ENCODE measurements at regions not wholly inside any gene's neighbourhood (a gene's known extent, or its start where the extent isn't known, plus 50 kb on each side); places are given as distances from the start of the nearest gene placed in this dataset.

- TF ChIP-seq POLR2AphosphoS5 (IDR thresholded peaks at IDR 0.05; ENCODE audit: low read length), result no peak
These were observed 300.7 kb upstream of the DAB1 start (continued) for GRCh38 chr1:57724535-57724934.

DNA sequence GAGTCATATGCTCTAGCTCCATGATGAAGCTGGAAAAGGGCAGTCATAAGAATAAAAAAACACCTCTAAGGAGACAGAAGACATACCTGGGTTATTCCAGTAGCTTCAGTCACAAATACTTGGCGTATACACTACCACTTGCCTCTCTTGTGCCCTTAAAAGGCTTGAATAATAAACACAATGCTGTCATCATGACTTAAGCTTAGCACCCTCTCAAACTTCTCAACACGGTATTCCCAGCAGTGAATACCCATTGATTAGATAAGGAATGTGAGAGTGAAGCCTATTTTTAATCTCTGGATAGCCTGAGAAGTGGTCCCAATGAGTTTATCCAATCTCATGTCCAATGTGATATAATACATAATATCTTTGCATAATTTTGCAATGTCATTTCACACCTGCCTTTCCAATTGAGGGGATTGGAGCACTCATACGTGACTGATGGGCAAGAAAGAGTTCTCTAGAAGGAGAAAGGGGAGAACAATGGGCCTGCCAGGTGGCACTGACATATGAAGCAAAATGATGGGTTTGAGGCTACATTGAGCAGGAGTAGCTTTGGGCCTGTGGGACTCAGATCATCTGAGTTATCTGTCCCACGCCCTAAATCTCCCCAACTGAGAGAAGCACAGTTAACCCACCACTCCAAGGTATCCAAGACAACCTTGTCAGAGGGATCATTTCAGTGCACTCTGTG, 298.6 kb upstream of the DAB1 start:
- Histone ChIP-seq H3K4me3 (no peak overlapping the region), H3K27me3 (replicated peaks in 1 of 2; ENCODE audit: control insufficient read depth in 2 of 2, insufficient read depth in 2 of 2, low read length in 1 of 2) (no peaks in the 10 kb centered on the region; a peak in 1 of 4 replicates), H4K20me1 (ENCODE audit: control insufficient read depth, insufficient read depth) (no peaks in the 10 kb centered on the region), H3K9ac (ENCODE audit: control insufficient read depth, insufficient read depth, low read length) (no peak overlapping the region), H3K4me1 (ENCODE audit: control insufficient read depth, insufficient read depth, low read length) (no peaks in the 10 kb centered on the region), H3K36me3 (ENCODE audit: control insufficient read depth in 2 of 2, insufficient read depth in 2 of 2, low read length in 1 of 2) (no peaks in the 10 kb centered on the region), H2AFZ (ENCODE audit: control insufficient read depth, low read depth, low read length) (no peak overlapping the region), H3K4me2 (ENCODE audit: control insufficient read depth, insufficient read depth) (no peak overlapping the region), H3K27ac (ENCODE audit: control insufficient read depth, insufficient read depth) (no peak overlapping the region), H3K9me3 (replicated peaks; ENCODE audit: control insufficient read depth, insufficient read depth, low read length) (no peaks in the 10 kb centered on the region), H3K79me2 (ENCODE audit: control insufficient read depth, insufficient read depth, low read length) (no peaks in the 10 kb centered on the region)
- in situ Hi-C loops (cut with MboI) (no loop called here), intact Hi-C loops (cut with micrococcal nuclease; ENCODE audit: unreplicated experiment) (no loop called here)
- RAD21 ChIA-PET (ENCODE audit: unreplicated experiment), result no interaction called here
- ATAC-seq (no peak), DNase-seq (ENCODE audit: low read depth, low spot score) (no peak), FAIRE-seq (no peak)
- POLR2A ChIA-PET, result no interaction called here
- SMC1A ChIA-PET (ENCODE audit: uncharacterized antibody, unreplicated experiment), result no interaction called here
- BruUV-seq (replicated peaks), result no TSS peak
- CTCF ChIA-PET, result interaction anchor here (0.6 kb wide), 1 partner anchor 10 kb away, joined by 3 read pairs; no protein-coding TSS in a partner anchor
- TF ChIP-seq MYC (IDR thresholded peaks at IDR 0.05; ENCODE audit: insufficient read depth, insufficient read length, insufficient replicate concordance, low read length, severe bottlenecking) (no peak), CTCF (IDR thresholded peaks at IDR 0.05 in 2 of 3, conservative IDR thresholded peaks at IDR 0.05 in 1 of 3; ENCODE audit: control insufficient read depth in 2 of 3, extremely low read depth in 1 of 3, insufficient read depth in 1 of 3, low read depth in 3 of 3, low read length in 3 of 3) (no peak), JUND (IDR thresholded peaks at IDR 0.05; ENCODE audit: low read depth, low read length) (no peak), RELA (IDR thresholded peaks at IDR 0.05; ENCODE audit: borderline replicate concordance, partially characterized antibody) (no peak), JUNB (IDR thresholded peaks at IDR 0.05) (no peak), EZH2 (IDR thresholded peaks at IDR 0.05; ENCODE audit: borderline replicate concordance, control insufficient read depth, low read depth, low read length) (no peak), CHD2 (IDR thresholded peaks at IDR 0.05; ENCODE audit: borderline replicate concordance, low read depth, low read length) (no peak), NR2F1 (conservative IDR thresholded peaks at IDR 0.05) (no peak), SUZ12 (IDR thresholded peaks at IDR 0.05; ENCODE audit: unreplicated experiment) (no peak)
- TF ChIP-seq, protein P1, sequence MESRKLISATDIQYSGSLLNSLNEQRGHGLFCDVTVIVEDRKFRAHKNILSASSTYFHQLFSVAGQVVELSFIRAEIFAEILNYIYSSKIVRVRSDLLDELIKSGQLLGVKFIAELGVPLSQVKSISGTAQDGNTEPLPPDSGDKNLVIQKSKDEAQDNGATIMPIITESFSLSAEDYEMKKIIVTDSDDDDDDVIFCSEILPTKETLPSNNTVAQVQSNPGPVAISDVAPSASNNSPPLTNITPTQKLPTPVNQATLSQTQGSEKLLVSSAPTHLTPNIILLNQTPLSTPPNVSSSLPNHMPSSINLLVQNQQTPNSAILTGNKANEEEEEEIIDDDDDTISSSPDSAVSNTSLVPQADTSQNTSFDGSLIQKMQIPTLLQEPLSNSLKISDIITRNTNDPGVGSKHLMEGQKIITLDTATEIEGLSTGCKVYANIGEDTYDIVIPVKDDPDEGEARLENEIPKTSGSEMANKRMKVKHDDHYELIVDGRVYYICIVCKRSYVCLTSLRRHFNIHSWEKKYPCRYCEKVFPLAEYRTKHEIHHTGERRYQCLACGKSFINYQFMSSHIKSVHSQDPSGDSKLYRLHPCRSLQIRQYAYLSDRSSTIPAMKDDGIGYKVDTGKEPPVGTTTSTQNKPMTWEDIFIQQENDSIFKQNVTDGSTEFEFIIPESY (IDR thresholded peaks at IDR 0.05), result no peak
- TF ChIP-seq, protein P2, sequence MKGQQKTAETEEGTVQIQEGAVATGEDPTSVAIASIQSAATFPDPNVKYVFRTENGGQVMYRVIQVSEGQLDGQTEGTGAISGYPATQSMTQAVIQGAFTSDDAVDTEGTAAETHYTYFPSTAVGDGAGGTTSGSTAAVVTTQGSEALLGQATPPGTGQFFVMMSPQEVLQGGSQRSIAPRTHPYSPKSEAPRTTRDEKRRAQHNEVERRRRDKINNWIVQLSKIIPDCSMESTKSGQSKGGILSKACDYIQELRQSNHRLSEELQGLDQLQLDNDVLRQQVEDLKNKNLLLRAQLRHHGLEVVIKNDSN (IDR thresholded peaks at IDR 0.05; ENCODE audit: borderline replicate concordance, extremely low read length, insufficient read depth, low read depth, low read length), result no peak
- TF ChIP-seq, protein P3, sequence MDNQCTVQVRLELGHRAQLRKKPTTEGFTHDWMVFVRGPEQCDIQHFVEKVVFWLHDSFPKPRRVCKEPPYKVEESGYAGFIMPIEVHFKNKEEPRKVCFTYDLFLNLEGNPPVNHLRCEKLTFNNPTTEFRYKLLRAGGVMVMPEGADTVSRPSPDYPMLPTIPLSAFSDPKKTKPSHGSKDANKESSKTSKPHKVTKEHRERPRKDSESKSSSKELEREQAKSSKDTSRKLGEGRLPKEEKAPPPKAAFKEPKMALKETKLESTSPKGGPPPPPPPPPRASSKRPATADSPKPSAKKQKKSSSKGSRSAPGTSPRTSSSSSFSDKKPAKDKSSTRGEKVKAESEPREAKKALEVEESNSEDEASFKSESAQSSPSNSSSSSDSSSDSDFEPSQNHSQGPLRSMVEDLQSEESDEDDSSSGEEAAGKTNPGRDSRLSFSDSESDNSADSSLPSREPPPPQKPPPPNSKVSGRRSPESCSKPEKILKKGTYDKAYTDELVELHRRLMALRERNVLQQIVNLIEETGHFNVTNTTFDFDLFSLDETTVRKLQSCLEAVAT (IDR thresholded peaks at IDR 0.05), result no peak
- TF ChIP-seq, protein P4, sequence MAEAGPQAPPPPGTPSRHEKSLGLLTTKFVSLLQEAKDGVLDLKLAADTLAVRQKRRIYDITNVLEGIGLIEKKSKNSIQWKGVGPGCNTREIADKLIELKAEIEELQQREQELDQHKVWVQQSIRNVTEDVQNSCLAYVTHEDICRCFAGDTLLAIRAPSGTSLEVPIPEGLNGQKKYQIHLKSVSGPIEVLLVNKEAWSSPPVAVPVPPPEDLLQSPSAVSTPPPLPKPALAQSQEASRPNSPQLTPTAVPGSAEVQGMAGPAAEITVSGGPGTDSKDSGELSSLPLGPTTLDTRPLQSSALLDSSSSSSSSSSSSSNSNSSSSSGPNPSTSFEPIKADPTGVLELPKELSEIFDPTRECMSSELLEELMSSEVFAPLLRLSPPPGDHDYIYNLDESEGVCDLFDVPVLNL (IDR thresholded peaks at IDR 0.05; ENCODE audit: low read depth, low read length), result no peak
- WGBS (ENCODE audit: insufficient coverage, insufficient replicate concordance, low lambda C conversion rate, missing lambda C conversion rate), result 0% methylated on average over 4 of the region's 4 CpGs

Data from GM12878 (cell line).